Pancreas (tissue), 10 donors: ENCODE measurements at regions not wholly inside any gene's neighbourhood (a gene's known extent, or its start where the extent isn't known, plus 50 kb on each side); places are given as distances from the start of the nearest gene placed in this dataset.

Experiments
- ATAC-seq, 4 donors: fragments of 200-7000 bp; cut with Tn5 transposase; one replicate each; pipeline versions ENCODE4 v1.8.0 to v1.9.1; 2020; ENCODE audit warnings: mild to moderate bottlenecking in 4 of 4, moderate library complexity in 4 of 4
- DNase-seq, 6 donors: peaks; one replicate each; pipeline ENCODE4 v3.0.0-alpha.2; 2020
- FAIRE-seq: peaks from 2 replicates; lab custom pipeline; 2012; peaks lifted over from hg19 to GRCh38; lab: Jason Lieb, UNC
- H3K27ac ChIP-seq, 4 donors: fragments of 200-600 bp; sonication (generic); 1 replicate in 3 of 4; 2 replicates in 1 of 4; pipeline versions ENCODE4 v1.5.0 to v1.8.0; 2020
- H3K27me3 ChIP-seq, 4 donors: fragments of 200-600 bp; one replicate each; pipeline ENCODE4 v1.8.0; 2021
- H3K36me3 ChIP-seq, 3 donors: fragments of 200-600 bp; sonication (generic) in 1 of 3; one replicate each; pipeline versions ENCODE4 v1.5.0 to v1.8.0; 2020 to 2021
- H3K4me1 ChIP-seq, 3 donors: fragments of 200-600 bp; one replicate each; pipeline ENCODE4 v1.8.0; 2021
- H3K4me3 ChIP-seq, 4 donors: fragments of 200-600 bp; sonication (generic) in 2 of 4; one replicate each; pipeline versions ENCODE4 v1.5.0 to v1.8.0; 2020 to 2021
- H3K9me3 ChIP-seq, 4 donors: fragments of 200-600 bp; one replicate each; pipeline ENCODE4 v1.8.0; 2021
- CTCF ChIP-seq, 4 donors: fragments of 200-600 bp; sonication (generic) in 3 of 4; IDR thresholded peaks; one replicate each; pipeline versions ENCODE4 v1.5.0 to v1.8.0; 2021; ENCODE audit warnings: antibody characterized with exemption in 4 of 4
- WGBS, 2 donors: extraction: QIAGEN DNeasy Blood & Tissue Kit; methylation state at CpG; one replicate each; pipeline ENCODE4 v1.1.7; 2013; 5-methylcytosine and 5-hydroxymethylcytosine counted together
- intact Hi-C, 3 donors: fragments of 100-400 bp; cut with DNase I; formaldehyde crosslinking; loops; one replicate each; pipeline versions ENCODE4 v1.11.1 to v1.14.2; 2022
- donor health status: healthy with polysubstance abuse.
- donor health status: DM: no; HTN: no; CAD: no; lungs with moderate emphysema.
- donor health status: DM: no; HTN: no; CAD: no.
- donor health status: control.
- donor health status: control.
- donor health status: Bipolar disorder and iron deficiency.
- donor health status: DM: yes; HTN: yes; CAD: no.
- donor health status: DM: no; HTN: no; CAD: no.
- donor health status: DM: no; HTN: no; CAD: no.
- donor health status: DM: yes; HTN: yes; CAD: no.

GRCh38 chr6:98260382-98260781 lies 574.0 kb upstream of the POU3F2 start:
- Histone ChIP-seq H3K27ac (no peak overlapping the region), H3K36me3 (no peaks in the 10 kb centered on the region), H3K4me3 (no peak overlapping the region), H3K9me3 (no peaks in the 10 kb centered on the region), H3K4me1 (no peaks in the 10 kb centered on the region), H3K27me3 (no peaks in the 10 kb centered on the region)
- ATAC-seq (no peak), FAIRE-seq (no peak), DNase-seq (no peak)
- intact Hi-C loops, result no loop called here
- no peak for TF ChIP-seq CTCF (IDR thresholded peaks at IDR 0.05)
- WGBS, 2 donors, result 52 to 58% methylated on average over 2 of the region's 2 CpGs

DNA sequence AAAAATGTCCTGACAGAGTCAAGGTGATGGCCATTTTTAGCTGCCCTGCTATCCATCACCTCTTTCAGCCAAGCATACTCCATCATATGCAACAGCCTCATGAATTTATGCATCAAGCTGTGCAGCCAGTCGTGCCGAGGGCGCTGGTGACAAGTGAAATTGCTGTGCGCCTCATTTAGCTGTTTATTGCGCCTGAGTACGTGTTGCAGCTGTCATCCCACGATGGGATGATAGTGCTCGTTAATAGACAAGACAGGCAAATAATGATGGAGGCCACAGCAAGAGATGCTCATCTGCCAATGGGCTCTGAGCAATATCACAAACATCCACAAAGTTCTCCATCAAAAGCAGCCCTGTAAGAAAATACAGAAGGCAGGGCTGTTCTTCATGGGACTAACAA lies 562.3 kb upstream of the POU3F2 start:
- FAIRE-seq (no peak), DNase-seq (no peak), ATAC-seq (no peak)
- Histone ChIP-seq H3K4me1 (no peaks in the 10 kb centered on the region), H3K4me3 (no peak overlapping the region), H3K9me3 (no peaks in the 10 kb centered on the region), H3K27ac (no peak overlapping the region), H3K27me3 (no peaks in the 10 kb centered on the region), H3K36me3 (no peaks in the 10 kb centered on the region)
- intact Hi-C loops, result no loop called here
- WGBS, 2 donors, result 68 to 73% methylated on average over 8 of the region's 8 CpGs
- no peak for TF ChIP-seq CTCF (IDR thresholded peaks at IDR 0.05)

DNA sequence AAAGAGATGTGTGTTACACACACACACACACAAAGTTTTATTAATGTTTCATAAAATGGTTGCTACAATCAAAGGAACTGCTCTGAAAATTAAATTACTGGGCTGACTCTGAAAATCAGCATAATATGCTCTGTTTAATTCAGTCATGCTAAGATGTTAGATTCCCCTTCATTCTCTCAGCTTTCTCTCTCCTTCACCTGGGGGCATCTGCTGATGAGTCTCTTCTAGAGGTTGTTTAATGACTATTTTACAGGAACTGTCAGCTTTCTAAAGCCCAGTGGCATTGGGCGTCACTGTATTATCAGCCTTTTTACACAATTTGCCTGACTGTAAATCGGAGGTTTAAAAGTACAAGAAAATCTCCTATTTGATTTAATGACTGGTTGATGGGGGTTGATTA lies 559.7 kb upstream of the POU3F2 start:
- FAIRE-seq (no peak), DNase-seq (no peak), ATAC-seq (no peak)
- H3K4me3 ChIP-seq, result no peak overlapping the region
- H3K9me3 ChIP-seq, result no peaks in the 10 kb centered on the region
- no peaks in the 10 kb centered on the region for H3K27me3 ChIP-seq
- TF ChIP-seq CTCF (IDR thresholded peaks at IDR 0.05), result no peak
- intact Hi-C loops, result no loop called here
- 19 to 22% methylated on average over 2 of the region's 2 CpGs for WGBS, 2 donors
- H3K4me1 ChIP-seq, result no peaks in the 10 kb centered on the region
- H3K27ac ChIP-seq, result no peak overlapping the region
- H3K36me3 ChIP-seq, result no peaks in the 10 kb centered on the region

GRCh38 chr6:98280492-98280891 lies 553.9 kb upstream of the POU3F2 start:
- Histone ChIP-seq H3K4me1 (no peaks in the 10 kb centered on the region), H3K27ac (no peak overlapping the region), H3K4me3 (no peak overlapping the region), H3K27me3 (no peaks in the 10 kb centered on the region), H3K9me3 (no peaks in the 10 kb centered on the region), H3K36me3 (no peaks in the 10 kb centered on the region)
- DNase-seq (no peak), ATAC-seq (no peak), FAIRE-seq (no peak)
- no peak for TF ChIP-seq CTCF (IDR thresholded peaks at IDR 0.05)
- intact Hi-C loops, result no loop called here

DNA sequence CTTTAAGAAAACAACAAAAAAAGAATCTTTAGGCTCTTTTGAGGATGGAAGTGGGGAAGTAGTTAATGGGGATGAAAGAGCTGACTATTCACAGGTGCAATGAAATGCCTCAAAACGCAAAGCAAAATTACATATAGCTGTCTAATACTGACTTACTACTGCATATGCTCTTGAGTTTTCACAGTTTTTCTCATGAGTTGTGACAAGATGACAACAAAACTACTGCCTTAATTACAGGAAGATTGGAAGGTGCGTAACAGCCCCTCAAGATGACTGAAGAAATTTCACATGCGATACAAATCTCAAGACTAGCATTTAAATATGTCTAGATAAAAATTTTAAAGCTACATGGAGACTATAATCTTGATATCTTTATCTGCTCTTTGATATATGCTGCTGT lies 547.8 kb upstream of the POU3F2 start:
- H3K27ac ChIP-seq, result no peak overlapping the region
- intact Hi-C loops, result no loop called here
- DNase-seq (no peak), FAIRE-seq (no peak), ATAC-seq (no peak)
- no peaks in the 10 kb centered on the region for H3K9me3 ChIP-seq
- H3K27me3 ChIP-seq, result no peaks in the 10 kb centered on the region
- H3K4me1 ChIP-seq, result no peaks in the 10 kb centered on the region
- H3K4me3 ChIP-seq, result no peak overlapping the region
- no peak for TF ChIP-seq CTCF (IDR thresholded peaks at IDR 0.05)
- WGBS, 2 donors, result 75 to 76% methylated on average over 3 of the region's 3 CpGs
- H3K36me3 ChIP-seq, result no peaks in the 10 kb centered on the region
